ENCODE measurements at regions not wholly inside any gene's neighbourhood (a gene's known extent, or its start where the extent isn't known, plus 50 kb on each side); places are given as distances from the start of the nearest gene placed in this dataset.
"Not testable (repeated sequence)": the region's sequence is repeated elsewhere in the genome, so short reads cannot be mapped to it uniquely, and the experiment has no call there.

GRCh38 chr3:39671600-39671999, 137.8 kb upstream of the MYRIP start:
- DNase-seq (ENCODE audit: low read depth, low spot score), result no peak
- Mint-ChIP-seq H3K36me3 (ENCODE audit: low read depth) (no peaks in the 10 kb centered on the region), H3K4me1 (no peaks in the 10 kb centered on the region), H3K27ac (ENCODE audit: unreplicated experiment) (no peak overlapping the region), H3K9me3 (peaks cover 2% of the 10 kb centered on the region), H3K4me3 (no peak overlapping the region), H3K27me3 (ENCODE audit: low read depth) (peaks cover 27% of the 10 kb centered on the region)
- TF ChIP-seq CTCF (conservative IDR thresholded peaks at IDR 0.05), result no peak

GRCh38 chr3:39705351-39705900, 104.0 kb upstream of the MYRIP start:
- H3K4me3 Mint-ChIP-seq, result no peak overlapping the region
- H3K9me3 Mint-ChIP-seq, result peaks cover 4% of the 10 kb centered on the region
- peaks cover 4% of the 10 kb centered on the region for H3K36me3 Mint-ChIP-seq (ENCODE audit: low read depth)
- no peak for TF ChIP-seq CTCF (conservative IDR thresholded peaks at IDR 0.05)
- no peak overlapping the region for H3K27ac Mint-ChIP-seq (ENCODE audit: unreplicated experiment)
- no peaks in the 10 kb centered on the region for H3K4me1 Mint-ChIP-seq
- DNase-seq (ENCODE audit: low read depth, low spot score), result no peak
- no peaks in the 10 kb centered on the region for H3K27me3 Mint-ChIP-seq (ENCODE audit: low read depth)

- DNase-seq (ENCODE audit: low read depth, low spot score), result no peak
- no peaks in the 10 kb centered on the region for H3K27me3 Mint-ChIP-seq (ENCODE audit: low read depth)
- peaks cover under 1% of the 10 kb centered on the region for H3K9me3 Mint-ChIP-seq
- no peak overlapping the region for H3K27ac Mint-ChIP-seq (ENCODE audit: unreplicated experiment)
- no peak overlapping the region for H3K4me3 Mint-ChIP-seq
- peaks cover under 1% of the 10 kb centered on the region for H3K36me3 Mint-ChIP-seq (ENCODE audit: low read depth)
- no peaks in the 10 kb centered on the region for H3K4me1 Mint-ChIP-seq
- peak; percentile 77 for TF ChIP-seq CTCF (conservative IDR thresholded peaks at IDR 0.05)
These were observed 102.0 kb upstream of the MYRIP start for GRCh38 chr3:39707314-39707909.

DNA sequence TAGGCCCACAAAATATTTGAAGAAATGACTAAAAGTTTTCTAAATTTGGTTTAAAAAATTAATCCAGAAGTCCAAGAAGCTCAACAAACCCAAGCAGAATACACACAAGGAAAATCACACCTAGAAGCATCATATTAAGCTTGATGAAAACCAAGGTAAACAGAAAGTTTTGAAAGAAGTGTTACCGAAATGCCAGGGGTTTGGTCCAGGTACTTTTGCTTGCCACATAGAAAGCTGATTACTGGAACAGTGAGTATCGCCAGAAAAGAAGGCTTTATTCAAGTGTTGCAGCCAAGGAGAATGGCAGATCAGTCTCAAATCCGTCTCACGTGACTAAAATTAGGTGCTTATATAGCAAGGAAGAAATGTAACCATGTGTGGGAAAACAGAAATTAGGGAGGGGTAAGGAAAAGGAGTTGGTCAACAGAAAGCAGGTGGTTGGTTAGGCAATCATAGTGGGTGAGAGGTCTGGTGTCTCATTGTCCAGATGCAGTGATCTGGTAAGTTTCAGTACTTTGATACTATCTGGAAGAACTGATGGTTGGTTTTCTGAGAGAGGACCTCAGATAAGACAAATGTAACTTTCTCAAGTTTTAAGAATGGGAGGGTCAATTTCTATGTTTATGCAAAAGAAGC, 96.9 kb upstream of the MYRIP start:
- Mint-ChIP-seq H3K27ac (ENCODE audit: unreplicated experiment) (no peak overlapping the region), H3K4me3 (no peak overlapping the region), H3K4me1 (no peaks in the 10 kb centered on the region), H3K9me3 (no peaks in the 10 kb centered on the region), H3K27me3 (ENCODE audit: low read depth) (no peaks in the 10 kb centered on the region), H3K36me3 (ENCODE audit: low read depth) (no peaks in the 10 kb centered on the region)
- no peak for DNase-seq (ENCODE audit: low read depth, low spot score)
- TF ChIP-seq CTCF (conservative IDR thresholded peaks at IDR 0.05), result no peak

GRCh38 chr3:39713341-39713740, 96.1 kb upstream of the MYRIP start:
- not testable (repeated sequence) for H3K36me3 Mint-ChIP-seq (ENCODE audit: low read depth); H3K9me3 Mint-ChIP-seq; H3K27me3 Mint-ChIP-seq (ENCODE audit: low read depth); H3K27ac Mint-ChIP-seq (ENCODE audit: unreplicated experiment); H3K4me1 Mint-ChIP-seq; DNase-seq (ENCODE audit: low read depth, low spot score); H3K4me3 Mint-ChIP-seq

GRCh38 chr3:39716849-39717248, 92.6 kb upstream of the MYRIP start:
- H3K27me3 Mint-ChIP-seq (ENCODE audit: low read depth), result peaks cover 2% of the 10 kb centered on the region
- DNase-seq (ENCODE audit: low read depth, low spot score), result no peak
- no peaks in the 10 kb centered on the region for H3K9me3 Mint-ChIP-seq
- TF ChIP-seq CTCF (conservative IDR thresholded peaks at IDR 0.05), result no peak
- H3K4me3 Mint-ChIP-seq, result no peak overlapping the region
- H3K36me3 Mint-ChIP-seq (ENCODE audit: low read depth), result no peaks in the 10 kb centered on the region
- H3K4me1 Mint-ChIP-seq, result no peaks in the 10 kb centered on the region
- no peak overlapping the region for H3K27ac Mint-ChIP-seq (ENCODE audit: unreplicated experiment)
